Pancreas (tissue), 10 donors: ENCODE measurements at regions not wholly inside any gene's neighbourhood (a gene's known extent, or its start where the extent isn't known, plus 50 kb on each side); places are given as distances from the start of the nearest gene placed in this dataset.
"Not testable (repeated sequence)": the region's sequence is repeated elsewhere in the genome, so short reads cannot be mapped to it uniquely, and the experiment has no call there.

Experiments used
- ATAC-seq, 4 donors: fragments of 200-7000 bp; cut with Tn5 transposase; one replicate each; pipeline versions ENCODE4 v1.8.0 to v1.9.1; 2020; ENCODE audit warnings: mild to moderate bottlenecking in 4 of 4, moderate library complexity in 4 of 4
- DNase-seq, 6 donors: peaks; one replicate each; pipeline ENCODE4 v3.0.0-alpha.2; 2020
- FAIRE-seq: peaks from 2 replicates; lab custom pipeline; 2012; peaks lifted over from hg19 to GRCh38; lab: Jason Lieb, UNC
- H3K27ac ChIP-seq, 4 donors: fragments of 200-600 bp; sonication (generic); 1 replicate in 3 of 4; 2 replicates in 1 of 4; pipeline versions ENCODE4 v1.5.0 to v1.8.0; 2020
- H3K27me3 ChIP-seq, 4 donors: fragments of 200-600 bp; one replicate each; pipeline ENCODE4 v1.8.0; 2021
- H3K36me3 ChIP-seq, 3 donors: fragments of 200-600 bp; sonication (generic) in 1 of 3; one replicate each; pipeline versions ENCODE4 v1.5.0 to v1.8.0; 2020 to 2021
- H3K4me1 ChIP-seq, 3 donors: fragments of 200-600 bp; one replicate each; pipeline ENCODE4 v1.8.0; 2021
- H3K4me3 ChIP-seq, 4 donors: fragments of 200-600 bp; sonication (generic) in 2 of 4; one replicate each; pipeline versions ENCODE4 v1.5.0 to v1.8.0; 2020 to 2021
- H3K9me3 ChIP-seq, 4 donors: fragments of 200-600 bp; one replicate each; pipeline ENCODE4 v1.8.0; 2021
- WGBS, 2 donors: extraction: QIAGEN DNeasy Blood & Tissue Kit; methylation state at CpG; one replicate each; pipeline ENCODE4 v1.1.7; 2013; 5-methylcytosine and 5-hydroxymethylcytosine counted together
- intact Hi-C, 3 donors: fragments of 100-400 bp; cut with DNase I; formaldehyde crosslinking; loops; one replicate each; pipeline versions ENCODE4 v1.11.1 to v1.14.2; 2022
- TF ChIP-seq, protein P1 (sequence below), 4 donors: fragments of 200-600 bp; sonication (generic) in 3 of 4; IDR thresholded peaks; one replicate each; pipeline versions ENCODE4 v1.5.0 to v1.8.0; 2021; ENCODE audit warnings: antibody characterized with exemption in 4 of 4
- donor health status: healthy with polysubstance abuse.
- donor health status: DM: no; HTN: no; CAD: no; lungs with moderate emphysema.
- donor health status: DM: no; HTN: no; CAD: no.
- donor health status: control.
- donor health status: control.
- donor health status: Bipolar disorder and iron deficiency.
- donor health status: DM: yes; HTN: yes; CAD: no.
- donor health status: DM: no; HTN: no; CAD: no.
- donor health status: DM: no; HTN: no; CAD: no.
- donor health status: DM: yes; HTN: yes; CAD: no.

DNA sequence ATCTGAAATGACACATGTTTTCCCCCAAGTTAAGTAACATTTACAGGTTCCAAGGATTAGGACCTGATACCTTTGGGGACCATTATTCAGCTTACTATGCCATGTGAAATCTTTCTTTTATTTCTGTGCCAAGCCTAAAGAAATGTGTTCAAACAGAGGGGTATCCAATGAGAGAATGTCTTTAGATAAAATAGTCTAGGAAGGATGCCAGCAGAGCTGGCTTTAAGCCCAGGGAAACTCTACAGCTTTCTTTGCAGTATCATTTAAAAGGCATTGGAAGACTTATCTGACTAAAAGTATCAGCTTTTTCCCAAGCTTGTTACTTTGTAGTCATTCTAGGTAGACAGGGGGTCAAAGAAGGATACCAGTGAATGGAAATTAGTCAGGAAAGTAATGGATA lies 860.4 kb downstream of the PLA2G4A start:
- Histone ChIP-seq H3K27me3 (peaks cover 0 to 5% (median under 1%) of the 10 kb centered on the region in 4 donors), H3K4me3 (no peak overlapping the region), H3K27ac (no peak overlapping the region), H3K9me3 (no peaks in the 10 kb centered on the region), H3K36me3 (no peaks in the 10 kb centered on the region), H3K4me1 (peaks cover 5 to 8% (median 6%) of the 10 kb centered on the region in 3 donors)
- DNase-seq (peak in 4 of 6 donors; percentile 35 to 54 (median 46)), FAIRE-seq (no peak), ATAC-seq (peak; percentile 75 to 91 (median 82))
- TF ChIP-seq, protein P1, sequence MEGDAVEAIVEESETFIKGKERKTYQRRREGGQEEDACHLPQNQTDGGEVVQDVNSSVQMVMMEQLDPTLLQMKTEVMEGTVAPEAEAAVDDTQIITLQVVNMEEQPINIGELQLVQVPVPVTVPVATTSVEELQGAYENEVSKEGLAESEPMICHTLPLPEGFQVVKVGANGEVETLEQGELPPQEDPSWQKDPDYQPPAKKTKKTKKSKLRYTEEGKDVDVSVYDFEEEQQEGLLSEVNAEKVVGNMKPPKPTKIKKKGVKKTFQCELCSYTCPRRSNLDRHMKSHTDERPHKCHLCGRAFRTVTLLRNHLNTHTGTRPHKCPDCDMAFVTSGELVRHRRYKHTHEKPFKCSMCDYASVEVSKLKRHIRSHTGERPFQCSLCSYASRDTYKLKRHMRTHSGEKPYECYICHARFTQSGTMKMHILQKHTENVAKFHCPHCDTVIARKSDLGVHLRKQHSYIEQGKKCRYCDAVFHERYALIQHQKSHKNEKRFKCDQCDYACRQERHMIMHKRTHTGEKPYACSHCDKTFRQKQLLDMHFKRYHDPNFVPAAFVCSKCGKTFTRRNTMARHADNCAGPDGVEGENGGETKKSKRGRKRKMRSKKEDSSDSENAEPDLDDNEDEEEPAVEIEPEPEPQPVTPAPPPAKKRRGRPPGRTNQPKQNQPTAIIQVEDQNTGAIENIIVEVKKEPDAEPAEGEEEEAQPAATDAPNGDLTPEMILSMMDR (IDR thresholded peaks at IDR 0.05) = no peak
- intact Hi-C loops = no loop called here

DNA sequence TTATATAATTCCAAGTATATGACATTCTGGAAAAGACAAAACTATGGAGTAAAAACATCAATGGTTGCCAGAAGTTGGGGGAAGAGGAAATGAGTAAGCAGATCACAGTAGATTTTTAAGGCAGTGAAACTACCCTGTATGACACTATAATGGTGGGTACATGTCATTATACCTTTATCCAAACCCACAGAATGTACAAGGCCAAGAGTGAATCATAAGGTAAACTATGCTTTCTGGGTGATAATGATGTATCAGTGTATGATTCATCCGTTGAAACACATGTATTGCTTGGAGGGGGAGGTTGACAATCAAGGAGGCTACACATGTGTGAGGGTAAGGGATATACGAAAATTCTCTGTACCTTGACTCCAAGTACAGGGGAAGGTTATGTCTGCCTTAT lies 862.7 kb downstream of the PLA2G4A start:
- FAIRE-seq (no peak), DNase-seq (no peak), ATAC-seq (peak in 3 of 4 donors; percentile 9 to 44 (median 11))
- Histone ChIP-seq H3K9me3 (no peaks in the 10 kb centered on the region), H3K36me3 (no peaks in the 10 kb centered on the region), H3K4me1 (peaks cover 5 to 8% (median 6%) of the 10 kb centered on the region in 3 donors), H3K27ac (no peak overlapping the region), H3K27me3 (peaks cover 0 to 4% (median 0%) of the 10 kb centered on the region in 4 donors), H3K4me3 (no peak overlapping the region)
- 43 to 58% methylated on average over 2 of the region's 2 CpGs for WGBS, 2 donors
- intact Hi-C loops = no loop called here
- TF ChIP-seq, protein P1 (IDR thresholded peaks at IDR 0.05) = no peak

DNA sequence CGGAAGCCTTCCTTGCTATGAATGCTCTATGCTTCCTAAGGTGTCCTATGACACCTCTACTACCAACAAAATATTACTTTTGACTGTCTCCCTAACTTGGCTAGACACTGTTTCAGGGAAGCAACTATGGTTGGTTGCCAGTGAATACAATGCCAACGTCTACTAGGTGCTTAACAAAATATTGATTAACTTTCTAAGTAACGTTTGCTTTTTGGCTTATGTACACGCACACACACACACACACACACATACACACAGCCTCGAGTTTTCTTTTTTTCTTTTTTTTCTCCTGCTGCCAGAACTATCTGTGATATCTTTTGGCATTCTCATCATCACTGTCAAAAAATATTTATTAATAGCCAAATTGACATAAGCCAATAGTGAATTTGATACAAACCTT lies 864.0 kb downstream of the PLA2G4A start:
- 16 to 21% methylated on average over 5 of the region's 5 CpGs for WGBS, 2 donors
- TF ChIP-seq, protein P1 (IDR thresholded peaks at IDR 0.05) = no peak

DNA sequence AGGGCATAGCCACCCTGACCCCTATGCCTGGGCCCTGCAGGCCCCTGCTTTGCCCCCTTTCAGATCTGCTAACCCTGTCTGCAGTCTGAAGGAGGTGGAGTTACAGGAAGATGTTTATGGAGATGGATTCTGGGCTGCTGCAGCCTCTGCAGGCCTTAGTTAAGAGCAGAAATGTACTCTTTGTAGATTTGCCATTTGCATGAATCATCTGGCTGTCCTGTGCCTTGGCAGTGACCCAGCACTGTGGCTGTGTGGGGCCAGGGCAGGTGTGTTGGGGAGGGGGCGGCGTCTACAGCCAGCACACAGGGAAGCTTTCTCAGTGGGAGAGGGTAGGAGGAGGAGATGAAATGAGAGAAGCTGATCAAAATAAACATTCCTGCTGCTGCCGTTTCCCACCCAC lies 867.3 kb downstream of the PLA2G4A start:
- TF ChIP-seq, protein P1 (IDR thresholded peaks at IDR 0.05) = no peak
- Histone ChIP-seq H3K36me3 (no peaks in the 10 kb centered on the region), H3K4me1 (peaks cover 0 to 8% (median 3%) of the 10 kb centered on the region in 3 donors), H3K27me3 (peaks cover 0 to 4% (median 0%) of the 10 kb centered on the region in 4 donors), H3K9me3 (peaks cover 0 to 3% (median 0%) of the 10 kb centered on the region in 4 donors), H3K27ac (no peak overlapping the region), H3K4me3 (no peak overlapping the region)
- FAIRE-seq = no peak
- intact Hi-C loops = no loop called here
- ATAC-seq = no peak
- WGBS, 2 donors = 73 to 82% methylated on average over 3 of the region's 3 CpGs
- DNase-seq = peak in 2 of 6 donors; percentile 18 to 43

More for the DNA sequence above, 864.0 kb downstream of the PLA2G4A start:
- intact Hi-C loops = no loop called here
- no peak overlapping the region for H3K27ac ChIP-seq
- H3K9me3 ChIP-seq = no peaks in the 10 kb centered on the region
- DNase-seq (peak in 3 of 6 donors; percentile 12 to 30 (median 24)), FAIRE-seq (no peak), ATAC-seq (peak; percentile 68 to 75 (median 72))
- no peak overlapping the region for H3K4me3 ChIP-seq
- H3K36me3 ChIP-seq = no peaks in the 10 kb centered on the region
- H3K4me1 ChIP-seq = peaks cover 5 to 8% (median 6%) of the 10 kb centered on the region in 3 donors
- H3K27me3 ChIP-seq = peaks cover 0 to 4% (median 0%) of the 10 kb centered on the region in 4 donors

DNA sequence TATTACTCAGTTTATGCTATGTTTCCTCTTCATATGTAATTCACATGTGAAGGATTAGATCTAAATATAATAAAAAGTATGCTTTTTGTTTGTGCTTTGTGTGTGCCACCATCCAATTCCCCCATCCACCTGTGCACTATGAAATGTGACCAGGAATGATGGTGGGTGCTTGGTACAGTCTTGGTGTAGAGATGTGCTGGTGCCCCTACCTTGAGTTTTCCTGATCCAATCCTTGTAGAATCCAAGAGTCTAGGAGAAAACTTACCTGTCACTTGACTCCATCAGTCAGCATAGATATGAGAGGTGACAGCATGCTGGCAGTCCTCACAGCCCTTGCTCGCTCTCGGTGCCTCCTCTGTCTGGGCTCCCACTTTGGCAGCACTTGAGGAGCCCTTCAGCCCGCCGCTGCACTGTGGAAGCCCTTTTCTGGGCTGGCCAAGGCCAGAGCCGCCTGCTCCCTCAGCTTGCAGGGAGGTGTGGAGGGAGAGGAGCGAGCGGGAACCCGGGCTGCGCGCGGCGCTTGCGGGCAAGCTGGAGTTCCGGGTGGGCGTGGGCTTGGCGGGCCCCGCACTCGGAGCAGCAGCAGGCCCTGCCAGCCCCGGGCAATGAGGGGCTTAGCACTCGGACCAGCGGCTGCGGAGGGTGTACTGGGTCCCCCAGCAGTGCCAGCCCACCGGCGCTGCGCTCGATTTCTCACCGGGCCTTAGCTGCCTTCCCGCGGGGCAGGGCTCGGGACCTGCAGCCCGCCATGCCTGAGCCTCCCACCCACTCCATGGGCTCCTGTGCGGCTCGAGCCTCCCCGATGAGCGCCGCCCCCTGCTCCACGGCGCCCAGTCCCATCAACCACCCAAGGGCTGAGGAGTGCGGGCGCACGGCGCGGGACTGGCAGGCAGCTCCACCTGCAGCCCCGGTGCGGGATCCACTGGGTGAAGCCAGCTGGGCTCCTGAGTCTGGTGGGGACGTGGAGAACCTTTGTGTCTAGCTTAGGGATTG lies 874.7 kb downstream of the PLA2G4A start:
- H3K27me3 ChIP-seq, H3K4me3 ChIP-seq, H3K36me3 ChIP-seq, intact Hi-C loops, H3K27ac ChIP-seq, H3K9me3 ChIP-seq, ATAC-seq, H3K4me1 ChIP-seq, FAIRE-seq: not testable (repeated sequence)
- WGBS, 2 donors = 82 to 86% methylated on average over 36 to 43 of the region's 46 CpGs
- DNase-seq = peak in 2 of 6 donors; percentile 43 to 51
